ENCODE measurements at regions not wholly inside any gene's neighbourhood (a gene's known extent, or its start where the extent isn't known, plus 50 kb on each side); places are given as distances from the start of the nearest gene placed in this dataset.

DNA sequence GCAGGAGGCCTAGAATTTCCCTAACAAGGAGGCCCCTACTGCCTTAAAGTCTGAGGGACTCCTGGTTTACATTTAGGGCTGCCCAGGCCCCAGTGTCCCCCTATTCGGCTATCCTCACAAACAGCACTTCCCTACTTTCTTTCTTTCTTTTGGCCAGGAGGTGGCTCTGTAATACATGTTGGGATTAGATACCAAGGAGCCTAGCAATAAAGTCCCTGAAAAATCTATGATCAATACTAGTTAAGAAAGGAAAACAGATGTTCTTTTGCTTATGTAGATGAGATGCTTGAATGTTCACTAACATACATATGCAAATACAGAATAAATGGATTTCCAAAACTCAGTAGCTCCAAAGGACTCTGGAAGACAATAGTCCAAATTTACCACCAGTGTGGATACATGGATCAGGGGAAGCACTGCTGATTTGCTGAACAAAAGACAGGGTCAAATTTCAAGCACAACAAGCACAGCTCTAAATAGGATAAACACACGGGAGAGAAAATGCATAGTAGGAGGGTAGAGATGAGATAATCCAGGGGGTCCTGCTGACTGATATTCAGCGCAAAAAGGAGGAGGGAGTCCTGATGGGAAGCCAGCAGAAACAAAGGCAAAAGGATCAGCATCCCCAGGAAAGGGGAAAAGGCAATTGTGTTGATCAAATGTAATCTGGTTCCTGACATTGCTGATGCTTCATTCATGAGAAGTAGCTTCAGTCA, 240.0 kb downstream of the NUF2 start:
- Histone ChIP-seq H2AFZ (ENCODE audit: low read length) (no peak overlapping the region), H3K79me2 (ENCODE audit: insufficient read depth, low read length) (no peaks in the 10 kb centered on the region), H3K27me3 (ENCODE audit: insufficient read depth, low read length) (no peaks in the 10 kb centered on the region), H3K4me2 (ENCODE audit: insufficient read depth, low read length) (no peak overlapping the region), H3K27ac (ENCODE audit: low read depth, low read length) (no peak overlapping the region), H3K4me3 (ENCODE audit: insufficient read depth, low read length) (no peak overlapping the region), H3K9me3 (ENCODE audit: low read depth, low read length) (no peaks in the 10 kb centered on the region), H3K36me3 (ENCODE audit: insufficient read depth, low read length) (no peaks in the 10 kb centered on the region), H3K4me1 (ENCODE audit: insufficient read depth, low read length) (no peaks in the 10 kb centered on the region), H4K20me1 (ENCODE audit: insufficient read depth, low read length) (no peaks in the 10 kb centered on the region)
- TF ChIP-seq, protein P1, sequence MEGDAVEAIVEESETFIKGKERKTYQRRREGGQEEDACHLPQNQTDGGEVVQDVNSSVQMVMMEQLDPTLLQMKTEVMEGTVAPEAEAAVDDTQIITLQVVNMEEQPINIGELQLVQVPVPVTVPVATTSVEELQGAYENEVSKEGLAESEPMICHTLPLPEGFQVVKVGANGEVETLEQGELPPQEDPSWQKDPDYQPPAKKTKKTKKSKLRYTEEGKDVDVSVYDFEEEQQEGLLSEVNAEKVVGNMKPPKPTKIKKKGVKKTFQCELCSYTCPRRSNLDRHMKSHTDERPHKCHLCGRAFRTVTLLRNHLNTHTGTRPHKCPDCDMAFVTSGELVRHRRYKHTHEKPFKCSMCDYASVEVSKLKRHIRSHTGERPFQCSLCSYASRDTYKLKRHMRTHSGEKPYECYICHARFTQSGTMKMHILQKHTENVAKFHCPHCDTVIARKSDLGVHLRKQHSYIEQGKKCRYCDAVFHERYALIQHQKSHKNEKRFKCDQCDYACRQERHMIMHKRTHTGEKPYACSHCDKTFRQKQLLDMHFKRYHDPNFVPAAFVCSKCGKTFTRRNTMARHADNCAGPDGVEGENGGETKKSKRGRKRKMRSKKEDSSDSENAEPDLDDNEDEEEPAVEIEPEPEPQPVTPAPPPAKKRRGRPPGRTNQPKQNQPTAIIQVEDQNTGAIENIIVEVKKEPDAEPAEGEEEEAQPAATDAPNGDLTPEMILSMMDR (IDR thresholded peaks at IDR 0.05; ENCODE audit: extremely low read depth, low read depth, low read length): peak; percentile 17
- DNase-seq (ENCODE audit: insufficient read length, low spot score, missing footprints): no peak

DNA sequence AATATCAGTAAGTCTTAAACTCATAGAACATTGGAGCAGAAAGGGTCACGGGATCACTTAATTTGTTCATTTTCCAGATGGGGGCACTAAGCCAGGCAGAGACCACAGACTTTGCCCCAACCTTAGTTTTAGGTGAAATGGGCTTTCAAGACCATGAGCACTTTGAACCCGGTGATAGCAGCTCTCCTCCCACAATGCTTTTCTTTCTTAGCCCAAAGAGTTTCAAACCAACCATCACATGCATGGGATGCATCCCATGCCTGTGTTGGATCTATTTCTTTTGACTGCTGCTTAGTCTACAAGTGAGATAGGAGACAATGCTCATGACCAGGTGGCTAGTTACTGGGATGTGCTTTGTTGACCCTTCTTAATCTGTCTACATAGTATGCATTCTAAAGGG, 240.6 kb downstream of the NUF2 start:
- Histone ChIP-seq H3K27ac (ENCODE audit: low read depth, low read length) (no peak overlapping the region), H4K20me1 (ENCODE audit: insufficient read depth, low read length) (no peaks in the 10 kb centered on the region), H3K9me3 (ENCODE audit: low read depth, low read length) (no peaks in the 10 kb centered on the region), H3K4me1 (ENCODE audit: insufficient read depth, low read length) (no peaks in the 10 kb centered on the region), H2AFZ (ENCODE audit: low read length) (no peak overlapping the region), H3K27me3 (ENCODE audit: insufficient read depth, low read length) (no peaks in the 10 kb centered on the region), H3K4me3 (ENCODE audit: insufficient read depth, low read length) (no peak overlapping the region), H3K4me2 (ENCODE audit: insufficient read depth, low read length) (no peak overlapping the region), H3K36me3 (ENCODE audit: insufficient read depth, low read length) (no peaks in the 10 kb centered on the region), H3K79me2 (ENCODE audit: insufficient read depth, low read length) (no peaks in the 10 kb centered on the region)
- TF ChIP-seq, protein P1 (IDR thresholded peaks at IDR 0.05; ENCODE audit: extremely low read depth, low read depth, low read length): no peak
- DNase-seq (ENCODE audit: insufficient read length, low spot score, missing footprints): no peak

DNA sequence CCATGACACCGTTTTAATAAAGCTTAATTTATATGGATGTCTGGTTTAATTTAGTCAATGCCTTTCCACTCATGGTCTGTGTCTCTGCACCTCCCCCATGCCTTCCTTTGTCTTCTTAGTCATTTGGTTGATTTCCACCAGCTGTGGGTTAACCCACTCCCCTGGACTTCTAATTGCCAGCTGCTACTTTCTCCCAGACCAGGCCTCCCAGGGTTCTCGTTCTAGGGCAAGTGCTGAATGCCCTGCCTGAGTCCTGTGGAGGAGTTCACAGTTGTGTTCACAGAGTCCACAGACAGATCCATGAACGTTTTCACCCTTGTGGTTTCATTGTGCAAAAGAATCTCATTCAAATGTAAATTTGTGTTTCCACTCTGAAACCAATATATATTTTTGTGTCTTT, 243.4 kb downstream of the NUF2 start:
- no peak for DNase-seq (ENCODE audit: insufficient read length, low spot score, missing footprints)
- H3K4me1 ChIP-seq (ENCODE audit: insufficient read depth, low read length): no peaks in the 10 kb centered on the region
- no peak overlapping the region for H3K27ac ChIP-seq (ENCODE audit: low read depth, low read length)
- no peak overlapping the region for H3K4me3 ChIP-seq (ENCODE audit: insufficient read depth, low read length)
- no peak overlapping the region for H2AFZ ChIP-seq (ENCODE audit: low read length)
- H4K20me1 ChIP-seq (ENCODE audit: insufficient read depth, low read length): no peaks in the 10 kb centered on the region
- H3K9me3 ChIP-seq (ENCODE audit: low read depth, low read length): no peaks in the 10 kb centered on the region
- no peak overlapping the region for H3K4me2 ChIP-seq (ENCODE audit: insufficient read depth, low read length)
- H3K79me2 ChIP-seq (ENCODE audit: insufficient read depth, low read length): no peaks in the 10 kb centered on the region
- no peaks in the 10 kb centered on the region for H3K27me3 ChIP-seq (ENCODE audit: insufficient read depth, low read length)
- TF ChIP-seq, protein P1 (IDR thresholded peaks at IDR 0.05; ENCODE audit: extremely low read depth, low read depth, low read length): no peak
- no peaks in the 10 kb centered on the region for H3K36me3 ChIP-seq (ENCODE audit: insufficient read depth, low read length)

DNA sequence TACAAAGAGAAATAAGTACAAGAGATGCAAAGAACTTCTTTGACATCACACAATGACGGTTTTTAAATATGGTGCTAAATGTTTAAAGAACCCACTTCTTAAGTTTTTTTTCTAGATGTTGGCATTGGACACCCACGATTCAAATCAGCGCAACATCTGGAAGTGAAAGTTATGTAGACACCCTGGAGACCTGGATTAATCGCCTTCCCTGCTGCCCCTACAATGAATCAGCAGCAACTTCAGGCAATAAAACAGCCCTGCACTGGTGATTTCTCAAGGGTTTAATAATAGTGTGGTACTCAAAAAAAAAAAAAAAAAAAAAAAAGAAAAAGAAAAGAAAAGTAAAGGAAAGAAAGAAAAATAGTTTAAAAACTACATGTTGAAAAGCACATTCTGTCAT, 248.3 kb downstream of the NUF2 start:
- Histone ChIP-seq H3K9me3 (ENCODE audit: low read depth, low read length) (no peaks in the 10 kb centered on the region), H2AFZ (ENCODE audit: low read length) (no peak overlapping the region), H3K27me3 (ENCODE audit: insufficient read depth, low read length) (no peaks in the 10 kb centered on the region), H3K79me2 (ENCODE audit: insufficient read depth, low read length) (no peaks in the 10 kb centered on the region), H3K4me1 (ENCODE audit: insufficient read depth, low read length) (no peaks in the 10 kb centered on the region), H3K4me2 (ENCODE audit: insufficient read depth, low read length) (no peak overlapping the region), H3K36me3 (ENCODE audit: insufficient read depth, low read length) (no peaks in the 10 kb centered on the region), H4K20me1 (ENCODE audit: insufficient read depth, low read length) (no peaks in the 10 kb centered on the region), H3K4me3 (ENCODE audit: insufficient read depth, low read length) (no peak overlapping the region), H3K27ac (ENCODE audit: low read depth, low read length) (no peak overlapping the region)
- no peak for DNase-seq (ENCODE audit: insufficient read length, low spot score, missing footprints)
- TF ChIP-seq, protein P1 (IDR thresholded peaks at IDR 0.05; ENCODE audit: extremely low read depth, low read depth, low read length): no peak
